ENCODE measurements at regions not wholly inside any gene's neighbourhood (a gene's known extent, or its start where the extent isn't known, plus 50 kb on each side); places are given as distances from the start of the nearest gene placed in this dataset.

GRCh38 chr2:145649061-145649460, 1129.1 kb upstream of the ZEB2 start:
- no peak for DNase-seq (ENCODE audit: low read depth, low spot score)
- H3K4me3 ChIP-seq (ENCODE audit: low read length) = no peak overlapping the region

- H3K4me3 ChIP-seq (ENCODE audit: low read length) = no peak overlapping the region
- no peak for DNase-seq (ENCODE audit: low read depth, low spot score)
Measured at GRCh38 chr2:145644820-145645302, 1124.9 kb upstream of the ZEB2 start.

DNA sequence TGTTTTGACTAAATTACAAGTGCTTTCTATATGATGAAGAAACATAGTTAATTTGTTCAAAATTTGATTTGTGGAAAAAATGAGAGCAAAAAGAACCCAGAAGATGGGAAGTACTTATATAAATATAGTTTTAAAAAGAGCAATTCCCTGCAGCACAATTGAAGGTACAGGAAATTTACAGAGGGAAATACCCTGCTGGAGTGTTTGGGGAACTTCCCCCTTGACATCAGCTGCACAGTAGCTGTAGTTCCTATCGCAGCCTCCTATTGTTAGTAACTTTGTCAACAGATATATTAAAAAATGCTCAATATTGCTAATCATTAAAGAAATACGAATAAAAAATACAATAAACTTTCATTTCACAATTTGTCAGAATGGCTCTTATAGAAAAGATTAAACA, 1118.8 kb upstream of the ZEB2 start:
- H3K4me3 ChIP-seq (ENCODE audit: low read length) = no peak overlapping the region
- no peak for DNase-seq (ENCODE audit: low read depth, low spot score)

- no peak overlapping the region for H3K4me3 ChIP-seq (ENCODE audit: low read length)
- no peak for DNase-seq (ENCODE audit: low read depth, low spot score)
Measured at GRCh38 chr2:145635706-145636427, 1115.9 kb upstream of the ZEB2 start.

- DNase-seq (ENCODE audit: low read depth, low spot score) = no peak
- H3K4me3 ChIP-seq (ENCODE audit: low read length) = no peak overlapping the region
Measured at GRCh38 chr2:145631561-145631960, 1111.6 kb upstream of the ZEB2 start.

DNA sequence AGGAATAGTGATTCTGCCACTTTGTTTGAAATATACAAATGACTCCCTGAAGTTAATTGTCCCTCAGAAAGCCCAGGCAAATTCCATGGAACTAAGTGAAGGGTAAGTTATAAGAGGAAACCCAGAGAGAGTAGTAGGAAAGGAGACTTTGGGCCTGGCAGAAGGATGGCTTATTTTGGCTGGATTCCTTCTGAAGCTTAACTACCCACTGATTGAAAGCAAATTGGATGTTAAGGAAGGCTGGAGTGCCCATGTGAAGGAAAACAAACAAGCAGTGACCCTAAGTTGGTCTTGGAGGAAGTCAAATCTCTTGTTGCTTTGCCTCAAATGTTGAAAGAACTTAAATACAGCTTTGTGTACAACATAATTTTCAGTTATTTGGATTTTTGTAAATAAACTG, 1106.4 kb upstream of the ZEB2 start:
- H3K4me3 ChIP-seq (ENCODE audit: low read length) = no peak overlapping the region
- DNase-seq (ENCODE audit: low read depth, low spot score) = no peak

GRCh38 chr2:145625111-145625510, 1105.2 kb upstream of the ZEB2 start:
- H3K4me3 ChIP-seq (ENCODE audit: low read length) = no peak overlapping the region
- DNase-seq (ENCODE audit: low read depth, low spot score) = no peak

DNA sequence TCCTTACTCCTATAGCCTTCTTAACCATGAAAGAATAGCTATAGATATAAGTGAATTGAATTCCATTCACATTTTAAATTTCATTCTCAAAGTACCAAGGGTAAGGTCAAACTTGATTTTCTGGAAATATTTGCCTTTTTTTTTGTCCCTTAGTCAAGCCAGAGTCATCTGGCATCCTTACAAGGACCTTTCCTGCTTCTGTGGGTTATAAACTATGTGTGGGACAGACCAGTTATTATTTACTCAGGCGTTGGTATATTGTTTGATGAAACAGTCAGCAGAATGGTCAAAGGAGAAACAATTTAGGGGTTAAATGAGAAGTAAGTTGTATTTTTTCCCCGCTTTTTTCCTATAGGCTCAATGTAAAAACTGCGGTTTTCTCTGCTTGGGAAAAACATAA, 1103.2 kb upstream of the ZEB2 start:
- no peak overlapping the region for H3K4me3 ChIP-seq (ENCODE audit: low read length)
- no peak for DNase-seq (ENCODE audit: low read depth, low spot score)

GRCh38 chr2:145622285-145622684, 1102.4 kb upstream of the ZEB2 start:
- no peak for DNase-seq (ENCODE audit: low read depth, low spot score)
- no peak overlapping the region for H3K4me3 ChIP-seq (ENCODE audit: low read length)

- H3K4me3 ChIP-seq (ENCODE audit: low read length) = no peak overlapping the region
- no peak for DNase-seq (ENCODE audit: low read depth, low spot score)
Measured at GRCh38 chr2:145617906-145618305, 1098.0 kb upstream of the ZEB2 start.

GRCh38 chr2:145617420-145617819, 1097.5 kb upstream of the ZEB2 start:
- no peak for DNase-seq (ENCODE audit: low read depth, low spot score)
- no peak overlapping the region for H3K4me3 ChIP-seq (ENCODE audit: low read length)

- no peak for DNase-seq (ENCODE audit: low read depth, low spot score)
- H3K4me3 ChIP-seq (ENCODE audit: low read length) = no peak overlapping the region
Measured at GRCh38 chr2:145615626-145616025, 1095.7 kb upstream of the ZEB2 start.

GRCh38 chr2:145609951-145610350, 1090.0 kb upstream of the ZEB2 start:
- H3K4me3 ChIP-seq (ENCODE audit: low read length) = no peak overlapping the region
- DNase-seq (ENCODE audit: low read depth, low spot score) = no peak

- no peak for DNase-seq (ENCODE audit: low read depth, low spot score)
- no peak overlapping the region for H3K4me3 ChIP-seq (ENCODE audit: low read length)
Measured at GRCh38 chr2:145601361-145601925, 1081.5 kb upstream of the ZEB2 start.

DNA sequence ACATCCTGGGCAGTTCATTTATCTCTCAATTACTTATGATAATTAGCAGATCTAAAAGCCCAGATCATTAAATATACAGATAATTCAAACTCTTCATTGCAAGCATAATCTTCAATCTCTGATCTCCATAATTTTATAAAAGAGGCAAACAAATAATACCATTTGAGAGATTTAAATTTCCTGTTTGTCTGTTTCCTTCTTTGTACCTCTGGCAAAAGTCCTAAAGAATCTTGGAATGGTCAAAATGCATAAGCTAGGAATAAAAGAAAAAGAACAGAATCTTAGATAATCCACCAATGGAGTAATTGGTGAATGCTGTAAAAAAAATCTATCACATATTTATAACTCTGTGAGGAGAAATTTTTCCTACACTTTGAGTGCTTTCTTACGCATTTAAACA, 1080.9 kb upstream of the ZEB2 start:
- no peak for DNase-seq (ENCODE audit: low read depth, low spot score)
- no peak overlapping the region for H3K4me3 ChIP-seq (ENCODE audit: low read length)

DNA sequence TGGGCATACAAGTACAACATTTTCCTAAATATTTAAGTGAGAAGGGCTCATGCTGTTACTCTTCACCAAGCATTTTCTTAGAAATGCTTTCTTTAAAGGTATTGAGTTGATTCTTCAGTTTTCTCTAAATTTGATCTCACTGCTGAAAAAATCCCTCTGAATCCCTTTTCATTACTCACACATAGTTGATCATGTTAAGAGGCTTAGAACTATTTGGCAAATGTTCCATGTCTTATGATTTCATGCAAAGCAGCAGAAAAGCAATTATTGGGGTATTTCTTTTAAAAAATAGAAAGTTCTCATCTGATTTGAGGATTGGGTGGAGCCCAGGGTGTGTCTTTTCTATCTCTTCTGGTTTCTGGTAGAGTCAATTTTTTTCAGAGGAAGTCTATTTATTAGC, 1079.8 kb upstream of the ZEB2 start:
- H3K4me3 ChIP-seq (ENCODE audit: low read length) = no peak overlapping the region
- no peak for DNase-seq (ENCODE audit: low read depth, low spot score)

DNA sequence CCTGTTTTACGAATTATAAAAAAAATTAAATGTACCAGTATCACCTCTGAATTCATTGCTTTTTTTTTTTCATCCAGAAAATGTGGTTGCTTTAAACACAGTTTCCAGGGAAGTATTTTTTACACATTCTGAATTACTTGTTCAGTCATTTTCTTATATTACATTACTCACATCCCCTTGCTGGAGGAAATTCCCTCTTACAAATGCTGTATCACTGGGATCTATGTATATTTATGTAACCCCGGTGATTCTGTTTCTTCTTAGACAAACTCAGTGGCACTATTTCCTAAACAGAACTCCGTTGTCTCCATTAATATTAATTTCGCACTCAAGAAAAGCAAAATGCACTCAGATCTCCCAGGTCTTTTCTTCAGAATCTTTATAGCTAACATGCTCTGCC, 1078.5 kb upstream of the ZEB2 start:
- H3K4me3 ChIP-seq (ENCODE audit: low read length) = no peak overlapping the region
- DNase-seq (ENCODE audit: low read depth, low spot score) = no peak

DNA sequence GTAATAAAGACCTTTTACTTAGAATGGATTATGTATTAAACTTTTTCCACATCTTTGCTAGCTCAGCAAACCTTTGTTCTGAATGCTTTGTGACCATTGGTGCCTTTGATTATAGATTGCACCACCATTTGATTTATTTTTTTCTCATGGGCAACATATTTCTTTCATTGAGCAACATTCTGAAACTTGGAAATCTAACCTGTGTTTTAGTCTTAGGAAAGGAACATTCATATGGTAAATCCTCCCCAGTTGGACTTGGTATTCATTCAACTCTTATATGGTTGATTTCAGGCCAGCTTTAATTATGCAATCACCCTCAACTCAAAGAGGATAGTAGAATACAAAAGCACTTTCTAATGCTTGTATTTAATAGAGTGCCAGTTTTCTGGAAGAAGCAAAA, 1077.9 kb upstream of the ZEB2 start:
- H3K4me3 ChIP-seq (ENCODE audit: low read length) = no peak overlapping the region
- DNase-seq (ENCODE audit: low read depth, low spot score) = no peak

DNA sequence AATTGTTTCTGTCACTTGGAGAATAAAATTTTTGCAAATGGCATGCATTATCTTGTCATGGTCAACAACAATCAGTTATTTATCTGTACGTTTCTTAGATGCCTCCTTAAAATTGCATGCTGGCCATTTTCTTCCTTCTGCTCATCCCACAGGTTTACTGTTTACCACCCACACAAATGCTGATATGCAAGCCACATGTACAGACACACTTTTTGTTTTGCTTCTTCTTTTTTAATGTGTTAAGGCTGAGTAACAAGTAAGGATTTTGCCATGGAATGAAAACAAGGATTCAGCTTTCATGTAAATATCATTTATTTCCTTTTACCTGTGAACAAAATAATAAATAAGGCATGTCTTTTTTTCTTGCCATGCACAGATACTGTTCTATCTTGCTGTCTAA, 1077.1 kb upstream of the ZEB2 start:
- no peak for DNase-seq (ENCODE audit: low read depth, low spot score)
- H3K4me3 ChIP-seq (ENCODE audit: low read length) = no peak overlapping the region

DNA sequence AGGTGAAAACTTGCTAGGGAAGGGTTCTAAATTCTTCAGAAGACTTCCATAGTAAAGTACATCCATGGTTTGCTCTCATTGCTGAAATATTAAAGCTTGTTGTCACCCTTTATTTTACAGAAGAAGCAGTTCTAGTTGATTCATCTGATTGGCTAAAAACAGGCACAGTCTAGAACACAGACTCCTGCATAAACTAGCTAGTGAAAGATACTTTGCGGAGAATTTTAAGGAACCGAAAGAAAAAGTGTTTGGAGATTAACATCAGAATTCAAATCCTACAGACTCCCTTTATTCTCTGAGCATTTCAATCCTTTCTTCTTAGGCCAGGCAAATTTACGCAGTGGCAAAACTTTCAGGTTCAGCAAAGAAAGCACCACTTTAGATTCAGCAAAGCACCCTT, 1076.5 kb upstream of the ZEB2 start:
- DNase-seq (ENCODE audit: low read depth, low spot score) = no peak
- no peak overlapping the region for H3K4me3 ChIP-seq (ENCODE audit: low read length)

- no peak overlapping the region for H3K4me3 ChIP-seq (ENCODE audit: low read length)
- DNase-seq (ENCODE audit: low read depth, low spot score) = no peak
Measured at GRCh38 chr2:145595296-145595695, 1075.4 kb upstream of the ZEB2 start.

Measured in Jurkat, Clone E6-1 (cell line).